Stimulated activated CD4-positive, alpha-beta T cell treated with anti-CD3 and anti-CD28 coated beads, Interleukin-2, amount 100 ng/mL, for 48 hours (primary cell): ENCODE measurements at regions not wholly inside any gene's neighbourhood (a gene's known extent, or its start where the extent isn't known, plus 50 kb on each side); places are given as distances from the start of the nearest gene placed in this dataset.
"Not testable (repeated sequence)": the region's sequence is repeated elsewhere in the genome, so short reads cannot be mapped to it uniquely, and the experiment has no call there.

Experiments
- DNase-seq, 2 donors: peaks; one replicate each; pipeline ENCODE4 v3.0.0-alpha.2; 2020

GRCh38 chr16:31754998-31755615 lies 118.5 kb upstream of the ZNF267 start:
- no peak for DNase-seq

GRCh38 chr16:31764103-31764502 lies 109.5 kb upstream of the ZNF267 start:
- DNase-seq, result no peak

GRCh38 chr16:31767267-31767666 lies 106.3 kb upstream of the ZNF267 start:
- no peak for DNase-seq

- DNase-seq, result no peak
These were observed 93.3 kb upstream of the ZNF267 start for GRCh38 chr16:31780342-31780741.

GRCh38 chr16:31785126-31785525 lies 88.5 kb upstream of the ZNF267 start:
- no peak for DNase-seq

GRCh38 chr16:31807086-31807485 lies 66.5 kb upstream of the ZNF267 start:
- no peak for DNase-seq

GRCh38 chr16:31810863-31811262 lies 62.7 kb upstream of the ZNF267 start:
- DNase-seq, result no peak

GRCh38 chr16:31816141-31816540 lies 57.5 kb upstream of the ZNF267 start:
- not testable (repeated sequence) for DNase-seq

GRCh38 chr16:31819386-31819785 lies 54.2 kb upstream of the ZNF267 start:
- no peak for DNase-seq

GRCh38 chr16:31819948-31820347 lies 53.7 kb upstream of the ZNF267 start:
- DNase-seq, result no peak
